ENCODE measurements at regions not wholly inside any gene's neighbourhood (a gene's known extent, or its start where the extent isn't known, plus 50 kb on each side); places are given as distances from the start of the nearest gene placed in this dataset.

- TF ChIP-seq ZNF560 (tag by site-specific recombination; IDR thresholded peaks at IDR 0.05; ENCODE audit: borderline replicate concordance) (no peak), ZNF629 (tag by site-specific recombination; IDR thresholded peaks at IDR 0.05) (no peak)
Measured at GRCh38 chr20:19942611-19943010, 74.6 kb upstream of the NAA20 start (continued).

DNA sequence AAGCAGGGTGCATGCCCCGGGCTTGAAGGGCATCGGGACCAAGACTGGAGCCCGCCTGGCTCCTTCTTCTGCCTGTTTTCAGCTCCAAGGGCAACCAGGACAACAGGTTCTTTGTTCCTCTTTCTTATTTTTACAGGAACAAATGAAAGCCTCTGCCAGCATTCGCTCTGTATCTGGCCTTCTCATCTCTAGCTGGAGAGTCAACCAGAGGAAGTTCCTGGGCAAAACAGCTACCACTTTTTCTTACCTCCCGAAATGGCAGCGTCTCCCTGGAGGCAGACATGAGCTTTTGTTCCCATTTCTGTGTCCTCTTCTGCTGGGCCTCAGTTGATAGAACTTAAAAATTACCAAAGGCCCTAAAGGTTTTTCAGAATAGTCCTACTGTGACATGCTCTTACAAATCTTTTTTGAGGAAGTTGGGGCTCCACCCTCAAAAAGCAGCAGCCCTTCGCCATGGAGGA is 74.1 kb upstream of the NAA20 start:
- no peaks in the 10 kb centered on the region for H3K36me3 ChIP-seq (ENCODE audit: control insufficient read depth in 2 of 2, insufficient read depth in 1 of 2, low read length in 2 of 2)
- no peaks in the 10 kb centered on the region for H3K4me1 ChIP-seq (ENCODE audit: control insufficient read depth, insufficient read depth, low read length)
- no peak overlapping the region for H3K4me3 ChIP-seq (ENCODE audit: low read depth, low read length)
- no peaks in the 10 kb centered on the region for H3K9me3 ChIP-seq (ENCODE audit: control insufficient read depth, insufficient read depth, low read depth, low read length)
- TF ChIP-seq KLF7 (tag by site-specific recombination; IDR thresholded peaks at IDR 0.05; ENCODE audit: borderline replicate concordance): no peak
- ChIA-PET CTCF (no interaction called here), POLR2A (no interaction called here)
- H3K27ac ChIP-seq (ENCODE audit: extremely low read depth, low read depth, low read length): no peak overlapping the region

DNA sequence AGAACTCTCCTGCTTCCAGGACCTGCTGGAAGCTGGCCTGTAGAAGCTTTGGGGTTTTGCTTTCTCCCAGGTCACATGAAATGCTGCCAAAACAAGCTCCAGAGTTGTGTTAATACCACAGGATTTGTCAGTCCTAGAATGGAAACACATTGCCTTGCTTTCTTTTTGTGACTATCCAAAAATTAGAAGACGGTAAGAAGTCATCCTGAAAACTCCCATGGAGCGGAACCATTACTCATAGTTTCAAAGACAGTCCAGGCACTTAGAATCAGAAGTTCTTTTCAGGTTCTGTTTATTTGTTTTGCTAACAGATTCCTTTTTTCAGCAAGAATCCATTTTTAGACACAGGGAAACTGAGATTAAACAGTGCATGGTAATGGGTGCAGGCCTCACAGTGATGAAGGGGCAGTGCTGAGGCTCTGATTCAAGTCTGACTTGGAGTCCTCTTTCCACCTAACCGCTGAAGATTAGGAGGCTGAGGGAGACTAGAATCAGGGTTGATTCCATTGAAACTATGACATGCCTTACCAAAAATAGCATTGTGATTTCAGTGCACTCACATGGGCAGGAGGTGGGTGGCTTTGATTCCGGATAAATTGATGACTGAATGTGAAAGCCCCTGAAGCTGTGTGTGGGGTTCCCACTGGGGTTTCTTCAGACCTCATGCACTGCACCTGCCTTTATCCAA is 72.2 kb upstream of the NAA20 start:
- H3K27ac ChIP-seq (ENCODE audit: extremely low read depth, low read depth, low read length): no peak overlapping the region
- no peaks in the 10 kb centered on the region for H3K9me3 ChIP-seq (ENCODE audit: control insufficient read depth, insufficient read depth, low read depth, low read length)
- no peaks in the 10 kb centered on the region for H3K4me1 ChIP-seq (ENCODE audit: control insufficient read depth, insufficient read depth, low read length)
- ChIA-PET POLR2A (interaction anchor here (0.6 to 0.7 kb wide), 2 partner anchors 17 to 54 kb away, joined by 3 read pairs; no protein-coding TSS in a partner anchor), CTCF (interaction anchor here (0.6 kb wide), 1 partner anchor 99 kb away, joined by 3 read pairs; no protein-coding TSS in a partner anchor)
- H3K4me3 ChIP-seq (ENCODE audit: low read depth, low read length): no peak overlapping the region
- TF ChIP-seq ZNF677 (tag by site-specific recombination; IDR thresholded peaks at IDR 0.05) (no peak), ZFHX2 (tag by site-specific recombination; conservative IDR thresholded peaks at IDR 0.05) (no peak), ZNF239 (tag by site-specific recombination; IDR thresholded peaks at IDR 0.05) (no peak), ZNF404 (tag by site-specific recombination; IDR thresholded peaks at IDR 0.05) (no peak), KLF8 (tag by site-specific recombination; IDR thresholded peaks at IDR 0.05) (no peak), ZNF350 (tag by site-specific recombination; IDR thresholded peaks at IDR 0.05) (no peak), ZNF138 (tag by site-specific recombination; IDR thresholded peaks at IDR 0.05; ENCODE audit: borderline replicate concordance) (no peak), GLIS1 (tag by site-specific recombination; IDR thresholded peaks at IDR 0.05) (no peak)
- no peaks in the 10 kb centered on the region for H3K36me3 ChIP-seq (ENCODE audit: control insufficient read depth in 2 of 2, insufficient read depth in 1 of 2, low read length in 2 of 2)

DNA sequence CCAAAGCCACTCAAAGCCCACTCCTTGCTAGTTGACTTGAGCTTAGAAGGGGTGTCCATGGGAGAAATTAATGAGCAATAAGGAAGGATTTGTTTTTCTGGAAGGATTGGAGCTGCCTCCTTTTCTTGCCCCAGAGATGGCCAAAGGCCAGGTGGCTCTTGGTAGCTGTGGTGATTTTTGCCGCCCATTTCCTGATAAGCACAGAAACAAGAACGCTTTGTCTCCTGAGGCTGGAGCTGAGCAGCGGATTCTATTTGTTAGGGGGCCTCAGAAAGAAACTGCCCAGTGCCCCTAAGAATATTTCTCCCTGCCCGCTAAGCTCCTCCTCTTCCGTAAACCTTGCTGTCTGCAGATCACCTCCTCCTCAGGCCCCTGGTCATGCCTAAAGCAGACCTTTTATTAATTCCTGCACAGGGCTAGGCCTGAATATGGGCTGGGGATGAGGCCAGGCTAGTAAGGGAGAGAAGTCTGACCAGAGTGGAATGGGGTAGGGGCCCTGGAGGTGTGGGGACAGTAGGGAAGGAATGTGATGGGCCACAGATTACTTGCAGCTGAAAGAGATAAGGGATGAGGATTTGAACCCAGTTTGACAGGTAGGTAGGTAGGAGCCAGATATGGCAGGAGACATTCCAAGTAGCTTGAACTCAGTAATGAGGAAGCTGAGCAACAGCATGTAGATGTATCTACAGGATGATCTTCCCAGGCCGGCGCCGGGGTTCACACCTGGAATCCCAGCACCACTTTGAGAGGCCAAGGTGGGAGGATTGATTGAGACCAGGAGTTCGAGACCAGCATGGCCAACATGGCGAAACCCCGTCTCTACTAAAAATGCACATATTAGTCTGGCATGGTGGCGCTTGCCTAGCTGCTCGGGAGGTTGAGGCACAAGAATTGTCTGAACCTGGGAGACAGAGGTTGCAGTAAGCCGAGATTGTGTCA is 71.2 kb upstream of the NAA20 start:
- Histone ChIP-seq H3K36me3 (ENCODE audit: control insufficient read depth in 2 of 2, insufficient read depth in 1 of 2, low read length in 2 of 2) (no peaks in the 10 kb centered on the region), H3K9me3 (ENCODE audit: control insufficient read depth, insufficient read depth, low read depth, low read length) (no peaks in the 10 kb centered on the region), H3K4me1 (ENCODE audit: control insufficient read depth, insufficient read depth, low read length) (no peaks in the 10 kb centered on the region), H3K27ac (ENCODE audit: extremely low read depth, low read depth, low read length) (no peak overlapping the region), H3K4me3 (ENCODE audit: low read depth, low read length) (no peak overlapping the region)
- ChIA-PET POLR2A (interaction anchor here (0.7 kb wide), 2 partner anchors 35 to 106 kb away, joined by 3 to 6 read pairs; partner anchors contain the start of genes CFAP61 and CRNKL1), CTCF (interaction anchor here (0.6 to 0.8 kb wide), 4 partner anchors 9 to 105 kb away, joined by 3 to 4 read pairs (median 3); no protein-coding TSS in a partner anchor)
- no peak for TF ChIP-seq ZNF610 (tag by site-specific recombination; IDR thresholded peaks at IDR 0.05; ENCODE audit: borderline replicate concordance)
- TF ChIP-seq, protein P1, sequence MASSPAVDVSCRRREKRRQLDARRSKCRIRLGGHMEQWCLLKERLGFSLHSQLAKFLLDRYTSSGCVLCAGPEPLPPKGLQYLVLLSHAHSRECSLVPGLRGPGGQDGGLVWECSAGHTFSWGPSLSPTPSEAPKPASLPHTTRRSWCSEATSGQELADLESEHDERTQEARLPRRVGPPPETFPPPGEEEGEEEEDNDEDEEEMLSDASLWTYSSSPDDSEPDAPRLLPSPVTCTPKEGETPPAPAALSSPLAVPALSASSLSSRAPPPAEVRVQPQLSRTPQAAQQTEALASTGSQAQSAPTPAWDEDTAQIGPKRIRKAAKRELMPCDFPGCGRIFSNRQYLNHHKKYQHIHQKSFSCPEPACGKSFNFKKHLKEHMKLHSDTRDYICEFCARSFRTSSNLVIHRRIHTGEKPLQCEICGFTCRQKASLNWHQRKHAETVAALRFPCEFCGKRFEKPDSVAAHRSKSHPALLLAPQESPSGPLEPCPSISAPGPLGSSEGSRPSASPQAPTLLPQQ (tag by site-specific recombination; IDR thresholded peaks at IDR 0.05): no peak
- no peak for TF ChIP-seq ZNF600 (tag by site-specific recombination; IDR thresholded peaks at IDR 0.05)
- no peak for TF ChIP-seq ZNF658 (tag by site-specific recombination; IDR thresholded peaks at IDR 0.05)
- no peak for TF ChIP-seq ZNF175 (tag by site-specific recombination; IDR thresholded peaks at IDR 0.05)
- no peak for TF ChIP-seq ZNF791 (tag by site-specific recombination; IDR thresholded peaks at IDR 0.05)
- TF ChIP-seq GLIS1 (tag by site-specific recombination; IDR thresholded peaks at IDR 0.05): no peak
- TF ChIP-seq SCRT2 (tag by site-specific recombination; IDR thresholded peaks at IDR 0.05): no peak
- TF ChIP-seq HOXD13 (CRISPR knock-in tag; IDR thresholded peaks at IDR 0.05; ENCODE audit: borderline replicate concordance): no peak
- TF ChIP-seq ZNF510 (tag by site-specific recombination; IDR thresholded peaks at IDR 0.05; ENCODE audit: insufficient replicate concordance): no peak
- TF ChIP-seq OSR2 (tag by site-specific recombination; IDR thresholded peaks at IDR 0.05): no peak
- TF ChIP-seq ZNF302 (tag by site-specific recombination; IDR thresholded peaks at IDR 0.05; ENCODE audit: low read depth): no peak
- TF ChIP-seq, protein P2, sequence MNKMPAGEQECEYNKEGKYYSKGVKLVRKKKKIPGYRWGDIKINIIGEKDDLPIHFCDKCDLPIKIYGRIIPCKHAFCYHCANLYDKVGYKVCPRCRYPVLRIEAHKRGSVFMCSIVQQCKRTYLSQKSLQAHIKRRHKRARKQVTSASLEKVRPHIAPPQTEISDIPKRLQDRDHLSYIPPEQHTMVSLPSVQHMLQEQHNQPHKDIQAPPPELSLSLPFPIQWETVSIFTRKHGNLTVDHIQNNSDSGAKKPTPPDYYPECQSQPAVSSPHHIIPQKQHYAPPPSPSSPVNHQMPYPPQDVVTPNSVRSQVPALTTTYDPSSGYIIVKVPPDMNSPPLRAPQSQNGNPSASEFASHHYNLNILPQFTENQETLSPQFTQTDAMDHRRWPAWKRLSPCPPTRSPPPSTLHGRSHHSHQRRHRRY (tag by site-specific recombination; IDR thresholded peaks at IDR 0.05): no peak
- TF ChIP-seq ZNF394 (tag by site-specific recombination; IDR thresholded peaks at IDR 0.05; ENCODE audit: borderline replicate concordance): no peak
- TF ChIP-seq MYNN (tag by site-specific recombination; IDR thresholded peaks at IDR 0.05; ENCODE audit: borderline replicate concordance): no peak
- no peak for TF ChIP-seq ZNF596 (tag by site-specific recombination; IDR thresholded peaks at IDR 0.05)
- no peak for TF ChIP-seq SP3 (tag by site-specific recombination; IDR thresholded peaks at IDR 0.05)

Data from HEK293 (cell line).